CD14-positive monocyte (primary cell): ENCODE measurements at regions not wholly inside any gene's neighbourhood (a gene's known extent, or its start where the extent isn't known, plus 50 kb on each side); places are given as distances from the start of the nearest gene placed in this dataset.

Source experiments
- DNase-seq, 3 donors: peaks; one replicate each; pipeline ENCODE4 v3.0.0-alpha.2; 2011 to 2022
- H2AFZ ChIP-seq: 2 replicates; pipeline ENCODE4 v1.6.0; 2012; ENCODE audit warnings: mild to moderate bottlenecking, low read depth, low read length, inconsistent platforms; ENCODE audit not compliant: insufficient read depth, poor library complexity, severe bottlenecking
- H3K27ac ChIP-seq, 2 donors: 1 replicate in 1 of 2; 2 replicates in 1 of 2; pipeline ENCODE4 v1.5.1; 2012 to 2013; ENCODE audit warnings: low read length in 2 of 2, control low read depth in 1 of 2, inconsistent platforms in 1 of 2, low read depth in 1 of 2, mild to moderate bottlenecking in 1 of 2
- H3K27me3 ChIP-seq, 2 donors: one replicate each; pipeline versions ENCODE4 v1.6.0 to v1.6.1; 2011 to 2013; ENCODE audit warnings: low read length in 2 of 2; ENCODE audit not compliant: control insufficient read depth in 2 of 2, insufficient read depth in 2 of 2
- H3K36me3 ChIP-seq, 2 donors: replicated peaks in 1 of 2; 1 replicate in 1 of 2; 2 replicates in 1 of 2; pipeline versions ENCODE4 v1.5.1 to v1.6.1; 2012 to 2013; ENCODE audit warnings: low read length in 2 of 2, control low read depth in 1 of 2, inconsistent platforms in 1 of 2, mild to moderate bottlenecking in 1 of 2; ENCODE audit not compliant: insufficient read depth in 2 of 2, control insufficient read depth in 1 of 2
- H3K4me1 ChIP-seq, 2 donors: 1 replicate in 1 of 2; 2 replicates in 1 of 2; pipeline versions ENCODE4 v1.5.1 to v1.6.1; 2012 to 2013; ENCODE audit warnings: low read length in 2 of 2, control low read depth in 1 of 2, inconsistent platforms in 1 of 2, mild to moderate bottlenecking in 1 of 2, moderate library complexity in 1 of 2; ENCODE audit not compliant: insufficient read depth in 2 of 2, control insufficient read depth in 1 of 2
- H3K4me2 ChIP-seq: replicated peaks from 2 replicates; pipeline ENCODE3; 2012; ENCODE audit warnings: low read length, moderate library complexity, mild to moderate bottlenecking; ENCODE audit not compliant: poor library complexity, severe bottlenecking; ENCODE audit errors: extremely low read depth
- H3K4me3 ChIP-seq, 3 experiments: fragments of 200-600 bp in 1 of 3; sonication (generic) in 1 of 3; replicated peaks in 1 of 3; 1 replicate in 2 of 3; 2 replicates in 1 of 3; pipeline ENCODE4 v1.5.1; 2011 to 2013; ENCODE audit warnings: low read length in 3 of 3, mild to moderate bottlenecking in 3 of 3, control low read depth in 2 of 3, low read depth in 2 of 3, inconsistent platforms in 1 of 3, moderate library complexity in 1 of 3
- H3K79me2 ChIP-seq: 2 replicates; pipeline ENCODE4 v1.6.0; 2012; ENCODE audit warnings: mild to moderate bottlenecking, control low read depth, inconsistent platforms, low read length, moderate library complexity; ENCODE audit not compliant: insufficient read depth
- H3K9ac ChIP-seq: 2 replicates; pipeline ENCODE4 v1.6.0; 2017; ENCODE audit warnings: low read length, mild to moderate bottlenecking; ENCODE audit not compliant: insufficient read depth, poor library complexity, severe bottlenecking
- H3K9me3 ChIP-seq, 2 donors: replicated peaks in 1 of 2; 1 replicate in 1 of 2; 2 replicates in 1 of 2; pipeline versions ENCODE4 v1.5.1 to v1.6.1; 2012 to 2013; ENCODE audit warnings: low read length in 2 of 2, control low read depth in 1 of 2; ENCODE audit not compliant: control insufficient read depth in 1 of 2, insufficient read depth in 1 of 2
- H4K20me1 ChIP-seq: 2 replicates; pipeline ENCODE4 v1.6.0; 2012; ENCODE audit warnings: mild to moderate bottlenecking, low read length, control low read depth, moderate library complexity; ENCODE audit not compliant: insufficient read depth
- H3K27ac Mint-ChIP-seq, 7 donors: one replicate each; pipeline ENCODE4 v1.8.0; 2020; ENCODE audit warnings: mild to moderate bottlenecking in 7 of 7, mixed read lengths in 7 of 7, moderate library complexity in 6 of 7, inconsistent platforms in 2 of 7
- H3K27me3 Mint-ChIP-seq, 3 donors: one replicate each; pipeline ENCODE4 v1.8.0; 2021 to 2022; ENCODE audit warnings: low read depth in 3 of 3, mild to moderate bottlenecking in 3 of 3, mixed read lengths in 3 of 3, moderate library complexity in 3 of 3, inconsistent platforms in 1 of 3
- H3K36me3 Mint-ChIP-seq, 2 donors: one replicate each; pipeline ENCODE4 v1.8.0; 2020; ENCODE audit warnings: mixed read lengths in 2 of 2, inconsistent platforms in 1 of 2, mild to moderate bottlenecking in 1 of 2
- H3K4me1 Mint-ChIP-seq: one replicate; pipeline ENCODE4 v1.8.0; 2020; ENCODE audit warnings: mild to moderate bottlenecking, mixed read lengths
- H3K4me3 Mint-ChIP-seq, 2 donors: one replicate each; pipeline ENCODE4 v1.8.0; 2020; ENCODE audit warnings: mild to moderate bottlenecking in 2 of 2, mixed read lengths in 2 of 2, moderate library complexity in 1 of 2
- H3K9me3 Mint-ChIP-seq, 7 donors: one replicate each; pipeline ENCODE4 v1.8.0; 2020 to 2022; ENCODE audit warnings: mixed read lengths in 7 of 7, mild to moderate bottlenecking in 6 of 7, moderate library complexity in 6 of 7, inconsistent platforms in 2 of 7
- CTCF ChIP-seq: fragments of 200-600 bp; IDR thresholded peaks from one replicate; pipeline ENCODE4 v1.8.0; 2022; ENCODE audit warnings: antibody characterized with exemption, mild to moderate bottlenecking
- WGBS: methylation state at CpG from one replicate; pipeline ENCODE4 v1.1.5; 2013; ENCODE audit warnings: missing lambda C conversion rate; ENCODE audit not compliant: insufficient coverage; 5-methylcytosine and 5-hydroxymethylcytosine counted together
- intact Hi-C, 2 donors: fragments of 100-400 bp; cut with micrococcal nuclease; formaldehyde crosslinking; loops; one replicate each; pipeline versions ENCODE4 v1.15.0 to v1.15.1; 2023

- no peak overlapping the region for H3K27ac Mint-ChIP-seq
- no peaks in the 10 kb centered on the region for H3K4me1 Mint-ChIP-seq
- no peak overlapping the region for H3K9ac ChIP-seq
- no peak overlapping the region for H3K4me2 ChIP-seq
- no peaks in the 10 kb centered on the region for H4K20me1 ChIP-seq
- no peak overlapping the region for H3K4me3 Mint-ChIP-seq
- H3K36me3 Mint-ChIP-seq, result no peaks in the 10 kb centered on the region
- no peak for TF ChIP-seq CTCF
- DNase-seq, result no peak
- H3K27me3 Mint-ChIP-seq, result no peaks in the 10 kb centered on the region
- H2AFZ ChIP-seq, result no peak overlapping the region
- WGBS, result no CpG with 5 or more reads among the region's 4 CpGs
- no peaks in the 10 kb centered on the region for H3K4me1 ChIP-seq
- H3K36me3 ChIP-seq, result no peaks in the 10 kb centered on the region
- intact Hi-C loops, result no loop called here
- no peaks in the 10 kb centered on the region for H3K27me3 ChIP-seq
- no peaks in the 10 kb centered on the region for H3K79me2 ChIP-seq
- H3K9me3 ChIP-seq, result no peaks in the 10 kb centered on the region
- no peak overlapping the region for H3K4me3 ChIP-seq
- H3K27ac ChIP-seq, result no peak overlapping the region
- H3K9me3 Mint-ChIP-seq, result no peaks in the 10 kb centered on the region
These were observed 645.2 kb upstream of the COX7C start for GRCh38 chr5:85972539-85972938.

GRCh38 chr5:85985167-85985566, 632.6 kb upstream of the COX7C start:
- no peak for TF ChIP-seq CTCF
- Mint-ChIP-seq H3K9me3 (peaks cover 0 to 4% (median 2%) of the 10 kb centered on the region in 7 donors), H3K4me1 (no peaks in the 10 kb centered on the region), H3K27me3 (no peaks in the 10 kb centered on the region), H3K36me3 (no peaks in the 10 kb centered on the region), H3K4me3 (no peak overlapping the region), H3K27ac (no peak overlapping the region)
- no peaks in the 10 kb centered on the region for H3K27me3 ChIP-seq
- no peak overlapping the region for H3K27ac ChIP-seq
- no peak for DNase-seq
- peaks cover 0 to 7% of the 10 kb centered on the region in 2 donors for H3K9me3 ChIP-seq
- no peak overlapping the region for H3K4me2 ChIP-seq
- no peak overlapping the region for H2AFZ ChIP-seq
- no peaks in the 10 kb centered on the region for H3K79me2 ChIP-seq
- H3K36me3 ChIP-seq, result no peaks in the 10 kb centered on the region
- intact Hi-C loops, result no loop called here
- no peak overlapping the region for H3K9ac ChIP-seq
- WGBS, result no CpG with 5 or more reads among the region's 1 CpG
- H3K4me3 ChIP-seq, result no peak overlapping the region
- no peaks in the 10 kb centered on the region for H3K4me1 ChIP-seq
- H4K20me1 ChIP-seq, result no peaks in the 10 kb centered on the region
